ENCODE measurements at regions not wholly inside any gene's neighbourhood (a gene's known extent, or its start where the extent isn't known, plus 50 kb on each side); places are given as distances from the start of the nearest gene placed in this dataset.

GRCh38 chr20:2237059-2237458, 58.7 kb upstream of the TGM3 start:
- no peaks in the 10 kb centered on the region for H3K27me3 ChIP-seq
- intact Hi-C loops (cut with DNase I), result no loop called here
- no peak for DNase-seq
- H3K4me3 ChIP-seq, result no peak overlapping the region
- no peak for TF ChIP-seq CTCF (IDR thresholded peaks at IDR 0.05)
- no peaks in the 10 kb centered on the region for H3K36me3 ChIP-seq
- ATAC-seq, result no peak
- no peaks in the 10 kb centered on the region for H3K4me1 ChIP-seq
- H3K9me3 ChIP-seq, result no peaks in the 10 kb centered on the region
- H3K27ac ChIP-seq, result no peak overlapping the region

GRCh38 chr20:2238601-2239000, 57.2 kb upstream of the TGM3 start:
- no peak for DNase-seq
- TF ChIP-seq CTCF (IDR thresholded peaks at IDR 0.05), result no peak
- Histone ChIP-seq H3K27ac (no peak overlapping the region), H3K4me1 (no peaks in the 10 kb centered on the region), H3K4me3 (no peak overlapping the region), H3K27me3 (peaks cover 6% of the 10 kb centered on the region), H3K9me3 (no peaks in the 10 kb centered on the region), H3K36me3 (no peaks in the 10 kb centered on the region)
- intact Hi-C loops (cut with DNase I), result no loop called here
- no peak for ATAC-seq

- TF ChIP-seq CTCF (IDR thresholded peaks at IDR 0.05), result no peak
- H3K36me3 ChIP-seq, result no peaks in the 10 kb centered on the region
- ATAC-seq, result no peak
- no peaks in the 10 kb centered on the region for H3K9me3 ChIP-seq
- no peak overlapping the region for H3K27ac ChIP-seq
- no peak for DNase-seq
- peaks cover 16% of the 10 kb centered on the region for H3K27me3 ChIP-seq
- intact Hi-C loops (cut with DNase I), result no loop called here
- no peak overlapping the region for H3K4me3 ChIP-seq
- no peaks in the 10 kb centered on the region for H3K4me1 ChIP-seq
Measured at GRCh38 chr20:2240835-2241234, 55.0 kb upstream of the TGM3 start.

- Histone ChIP-seq H3K9me3 (no peaks in the 10 kb centered on the region), H3K4me3 (no peak overlapping the region), H3K27ac (no peak overlapping the region), H3K36me3 (no peaks in the 10 kb centered on the region), H3K27me3 (peaks cover 21% of the 10 kb centered on the region), H3K4me1 (no peaks in the 10 kb centered on the region)
- DNase-seq (no peak), ATAC-seq (no peak)
- intact Hi-C loops (cut with DNase I), result no loop called here
- no peak for TF ChIP-seq CTCF (IDR thresholded peaks at IDR 0.05)
Measured at GRCh38 chr20:2242678-2243077, 53.1 kb upstream of the TGM3 start.

GRCh38 chr20:2244523-2244922, 51.3 kb upstream of the TGM3 start:
- no peak for TF ChIP-seq CTCF (IDR thresholded peaks at IDR 0.05)
- Histone ChIP-seq H3K9me3 (no peaks in the 10 kb centered on the region), H3K4me3 (no peak overlapping the region), H3K27ac (no peak overlapping the region), H3K36me3 (no peaks in the 10 kb centered on the region), H3K27me3 (peaks cover 21% of the 10 kb centered on the region), H3K4me1 (no peaks in the 10 kb centered on the region)
- ATAC-seq, result no peak
- intact Hi-C loops (cut with DNase I), result no loop called here
- no peak for DNase-seq

GRCh38 chr20:2244993-2245392, 50.8 kb upstream of the TGM3 start:
- no peaks in the 10 kb centered on the region for H3K36me3 ChIP-seq
- no peak for ATAC-seq
- DNase-seq, result no peak
- H3K4me3 ChIP-seq, result no peak overlapping the region
- no peaks in the 10 kb centered on the region for H3K4me1 ChIP-seq
- peaks cover 21% of the 10 kb centered on the region for H3K27me3 ChIP-seq
- no peaks in the 10 kb centered on the region for H3K9me3 ChIP-seq
- H3K27ac ChIP-seq, result no peak overlapping the region
- TF ChIP-seq CTCF (IDR thresholded peaks at IDR 0.05), result no peak
- intact Hi-C loops (cut with DNase I), result no loop called here
